Activated naive CD4-positive, alpha-beta T cell treated with anti-CD3 and anti-CD28 coated beads for 36 hours (primary cell): ENCODE measurements at regions not wholly inside any gene's neighbourhood (a gene's known extent, or its start where the extent isn't known, plus 50 kb on each side); places are given as distances from the start of the nearest gene placed in this dataset.

Experiments used
- CTCF ChIA-PET: fragments of 350-600 bp; sonication (Branson Sonifier 250); formaldehyde crosslinking; loops from one replicate; lab custom pipeline; 2021; ENCODE audit warnings: antibody characterized with exemption; lab: Charles Lee
- DNase-seq: peaks from one replicate; pipeline ENCODE4 v3.0.0-alpha.2; 2020
- H3K27ac Mint-ChIP-seq: one replicate; pipeline ENCODE4 v1.8.0; 2021; ENCODE audit warnings: mild to moderate bottlenecking, mixed read lengths
- H3K27me3 Mint-ChIP-seq: one replicate; pipeline ENCODE4 v1.8.0; 2021; ENCODE audit warnings: low read depth, mixed read lengths
- H3K36me3 Mint-ChIP-seq: one replicate; pipeline ENCODE4 v1.8.0; 2021; ENCODE audit warnings: low read depth, mixed read lengths
- H3K4me1 Mint-ChIP-seq: one replicate; pipeline ENCODE4 v1.8.0; 2021; ENCODE audit warnings: low read depth, mixed read lengths
- H3K4me3 Mint-ChIP-seq: one replicate; pipeline ENCODE4 v1.8.0; 2021; ENCODE audit warnings: mild to moderate bottlenecking, moderate library complexity, mixed read lengths
- H3K9me3 Mint-ChIP-seq: one replicate; pipeline ENCODE4 v1.8.0; 2021; ENCODE audit warnings: mixed read lengths
- intact Hi-C: fragments of 100-400 bp; cut with micrococcal nuclease; formaldehyde crosslinking; loops from one replicate; pipeline ENCODE4 v1.15.1; 2023

GRCh38 chr13:63124863-63125262 is 1709.2 kb upstream of the PCDH20 start:
- intact Hi-C loops: no loop called here
- H3K9me3 Mint-ChIP-seq: no peaks in the 10 kb centered on the region
- H3K36me3 Mint-ChIP-seq: no peaks in the 10 kb centered on the region

GRCh38 chr13:63120883-63121282 is 1705.2 kb upstream of the PCDH20 start:
- Mint-ChIP-seq H3K36me3 (no peaks in the 10 kb centered on the region), H3K4me1 (no peaks in the 10 kb centered on the region), H3K9me3 (no peaks in the 10 kb centered on the region), H3K27ac (no peak overlapping the region), H3K27me3 (no peaks in the 10 kb centered on the region), H3K4me3 (no peak overlapping the region)
- intact Hi-C loops: no loop called here
- CTCF ChIA-PET: no interaction called here
- DNase-seq: no peak

More at GRCh38 chr13:63124863-63125262, 1709.2 kb upstream of the PCDH20 start:
- Mint-ChIP-seq H3K4me1 (no peaks in the 10 kb centered on the region), H3K27me3 (no peaks in the 10 kb centered on the region), H3K27ac (no peak overlapping the region), H3K4me3 (no peak overlapping the region)
- no peak for DNase-seq
- CTCF ChIA-PET: interaction anchor here (0.6 kb wide), 1 partner anchor 169 kb away, joined by 3 read pairs; no protein-coding TSS in a partner anchor

- CTCF ChIA-PET: interaction anchor here (0.6 kb wide), 1 partner anchor 517 kb away, joined by 4 read pairs; no protein-coding TSS in a partner anchor
- H3K27ac Mint-ChIP-seq: no peak overlapping the region
- no peaks in the 10 kb centered on the region for H3K36me3 Mint-ChIP-seq
- H3K4me3 Mint-ChIP-seq: no peak overlapping the region
- no peaks in the 10 kb centered on the region for H3K27me3 Mint-ChIP-seq
- H3K9me3 Mint-ChIP-seq: no peaks in the 10 kb centered on the region
- DNase-seq: no peak
- no peaks in the 10 kb centered on the region for H3K4me1 Mint-ChIP-seq
- intact Hi-C loops: no loop called here
Observed at GRCh38 chr13:63117710-63118109, 1702.1 kb upstream of the PCDH20 start.

GRCh38 chr13:63112799-63113395 is 1697.2 kb upstream of the PCDH20 start:
- H3K4me1 Mint-ChIP-seq: no peaks in the 10 kb centered on the region
- CTCF ChIA-PET: no interaction called here
- no peak overlapping the region for H3K27ac Mint-ChIP-seq
- intact Hi-C loops: no loop called here
- H3K9me3 Mint-ChIP-seq: no peaks in the 10 kb centered on the region
- H3K27me3 Mint-ChIP-seq: no peaks in the 10 kb centered on the region
- no peak overlapping the region for H3K4me3 Mint-ChIP-seq
- no peak for DNase-seq
- no peaks in the 10 kb centered on the region for H3K36me3 Mint-ChIP-seq

DNA sequence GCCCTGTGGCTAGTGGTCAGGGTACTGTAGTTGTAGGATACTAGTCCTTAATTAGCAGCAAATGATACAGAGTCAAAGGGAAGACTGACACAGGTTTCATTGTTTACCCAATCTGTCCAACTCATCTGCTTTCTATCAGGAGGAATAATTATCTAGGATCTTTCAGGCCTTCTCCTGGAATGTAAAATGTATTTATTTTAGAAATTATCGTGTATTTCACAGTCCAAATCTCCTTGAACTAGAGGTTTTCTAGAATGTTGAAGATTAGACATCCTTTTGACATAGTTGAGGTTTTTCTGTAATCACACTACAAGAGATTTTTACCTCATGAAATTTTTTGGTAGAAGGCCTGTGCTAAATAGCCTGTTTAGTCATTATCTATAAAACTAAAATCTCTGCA is 1694.8 kb upstream of the PCDH20 start:
- H3K9me3 Mint-ChIP-seq: no peaks in the 10 kb centered on the region
- no peak overlapping the region for H3K27ac Mint-ChIP-seq
- CTCF ChIA-PET: no interaction called here

DNA sequence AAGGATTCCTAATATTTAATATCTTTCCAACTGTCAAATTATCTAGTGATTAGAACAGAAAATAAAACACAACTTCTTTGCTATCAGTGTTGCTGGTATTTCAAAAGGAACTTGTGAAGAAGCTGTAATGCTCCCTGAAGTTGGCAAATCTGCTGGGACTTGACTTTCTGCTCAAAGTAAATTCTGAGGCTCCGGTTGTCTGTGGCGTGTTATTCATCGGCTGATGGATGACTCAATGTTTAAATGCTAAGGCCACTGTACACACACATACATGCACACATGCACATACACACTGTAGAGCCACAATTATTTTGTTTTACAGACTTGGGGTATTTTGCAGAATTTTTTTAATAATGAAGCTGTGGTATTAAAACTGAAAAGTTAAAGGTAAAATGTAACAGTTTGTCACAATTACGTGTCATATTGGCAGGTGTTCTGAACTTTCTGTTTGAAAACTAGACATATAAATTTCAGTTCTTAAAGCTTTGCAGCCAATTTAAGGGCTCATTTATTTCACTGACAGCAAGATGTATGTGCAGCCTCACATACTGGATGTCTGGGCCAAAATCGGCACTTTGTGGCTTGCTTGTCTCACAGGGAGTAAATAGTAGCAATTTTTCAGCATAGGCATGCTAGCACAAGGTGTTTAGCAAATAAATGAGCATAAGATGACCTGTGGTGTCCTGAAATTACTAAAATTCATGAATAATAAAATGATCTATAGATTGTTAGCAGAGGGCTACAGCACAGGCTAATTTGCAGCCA is 1691.7 kb upstream of the PCDH20 start:
- H3K27me3 Mint-ChIP-seq: no peaks in the 10 kb centered on the region
- DNase-seq: no peak
- no peak overlapping the region for H3K4me3 Mint-ChIP-seq
- H3K9me3 Mint-ChIP-seq: no peaks in the 10 kb centered on the region
- intact Hi-C loops: no loop called here
- no peak overlapping the region for H3K27ac Mint-ChIP-seq
- CTCF ChIA-PET: no interaction called here
- no peaks in the 10 kb centered on the region for H3K36me3 Mint-ChIP-seq
- no peaks in the 10 kb centered on the region for H3K4me1 Mint-ChIP-seq

More for the DNA sequence above, 1694.8 kb upstream of the PCDH20 start:
- H3K4me3 Mint-ChIP-seq: no peak overlapping the region
- intact Hi-C loops: no loop called here
- H3K36me3 Mint-ChIP-seq: no peaks in the 10 kb centered on the region
- H3K27me3 Mint-ChIP-seq: no peaks in the 10 kb centered on the region
- H3K4me1 Mint-ChIP-seq: no peaks in the 10 kb centered on the region
- no peak for DNase-seq

- Mint-ChIP-seq H3K27me3 (no peaks in the 10 kb centered on the region), H3K4me1 (no peaks in the 10 kb centered on the region), H3K27ac (no peak overlapping the region), H3K9me3 (no peaks in the 10 kb centered on the region), H3K36me3 (no peaks in the 10 kb centered on the region), H3K4me3 (no peak overlapping the region)
- no peak for DNase-seq
- intact Hi-C loops: no loop called here
- CTCF ChIA-PET: no interaction called here
Observed at GRCh38 chr13:63094717-63095116, 1679.1 kb upstream of the PCDH20 start.

- no peaks in the 10 kb centered on the region for H3K27me3 Mint-ChIP-seq
- no peaks in the 10 kb centered on the region for H3K9me3 Mint-ChIP-seq
- intact Hi-C loops: no loop called here
- CTCF ChIA-PET: no interaction called here
- no peaks in the 10 kb centered on the region for H3K36me3 Mint-ChIP-seq
- H3K27ac Mint-ChIP-seq: no peak overlapping the region
- H3K4me3 Mint-ChIP-seq: no peak overlapping the region
- H3K4me1 Mint-ChIP-seq: no peaks in the 10 kb centered on the region
- no peak for DNase-seq
Observed at GRCh38 chr13:63093907-63094469, 1678.3 kb upstream of the PCDH20 start.

DNA sequence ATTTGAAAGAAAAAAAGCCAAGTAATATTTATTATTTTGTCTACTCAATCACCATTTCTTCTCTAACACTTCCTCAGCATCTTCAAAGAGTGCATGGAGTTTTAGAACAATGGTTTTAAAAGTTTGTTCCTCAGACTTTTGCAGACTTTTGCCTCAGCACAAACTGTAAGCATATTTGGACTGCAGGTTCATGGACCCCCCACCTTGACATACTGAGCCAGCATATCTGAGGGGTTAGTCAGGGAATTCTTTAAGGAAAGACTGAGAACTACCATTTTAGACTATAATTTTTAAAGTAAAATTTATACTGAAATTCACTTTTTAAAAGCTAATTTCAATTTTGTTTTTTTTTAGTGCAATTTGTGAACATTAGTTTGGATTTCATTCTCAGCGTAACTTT is 1676.8 kb upstream of the PCDH20 start:
- intact Hi-C loops: no loop called here
- CTCF ChIA-PET: no interaction called here
- Mint-ChIP-seq H3K36me3 (no peaks in the 10 kb centered on the region), H3K27ac (no peak overlapping the region), H3K9me3 (peaks cover 2% of the 10 kb centered on the region), H3K4me1 (no peaks in the 10 kb centered on the region), H3K4me3 (no peak overlapping the region), H3K27me3 (no peaks in the 10 kb centered on the region)
- DNase-seq: no peak

- no peak overlapping the region for H3K27ac Mint-ChIP-seq
- CTCF ChIA-PET: no interaction called here
- H3K4me3 Mint-ChIP-seq: no peak overlapping the region
- intact Hi-C loops: no loop called here
- DNase-seq: no peak
- H3K36me3 Mint-ChIP-seq: no peaks in the 10 kb centered on the region
- no peaks in the 10 kb centered on the region for H3K4me1 Mint-ChIP-seq
- H3K27me3 Mint-ChIP-seq: no peaks in the 10 kb centered on the region
- peaks cover 2% of the 10 kb centered on the region for H3K9me3 Mint-ChIP-seq
Observed at GRCh38 chr13:63090524-63090923, 1674.9 kb upstream of the PCDH20 start.

- Mint-ChIP-seq H3K4me3 (no peak overlapping the region), H3K27ac (no peak overlapping the region), H3K4me1 (no peaks in the 10 kb centered on the region), H3K36me3 (no peaks in the 10 kb centered on the region), H3K27me3 (no peaks in the 10 kb centered on the region), H3K9me3 (peaks cover 5% of the 10 kb centered on the region)
- CTCF ChIA-PET: no interaction called here
- DNase-seq: no peak
- intact Hi-C loops: no loop called here
Observed at GRCh38 chr13:63088226-63088625, 1672.6 kb upstream of the PCDH20 start.

DNA sequence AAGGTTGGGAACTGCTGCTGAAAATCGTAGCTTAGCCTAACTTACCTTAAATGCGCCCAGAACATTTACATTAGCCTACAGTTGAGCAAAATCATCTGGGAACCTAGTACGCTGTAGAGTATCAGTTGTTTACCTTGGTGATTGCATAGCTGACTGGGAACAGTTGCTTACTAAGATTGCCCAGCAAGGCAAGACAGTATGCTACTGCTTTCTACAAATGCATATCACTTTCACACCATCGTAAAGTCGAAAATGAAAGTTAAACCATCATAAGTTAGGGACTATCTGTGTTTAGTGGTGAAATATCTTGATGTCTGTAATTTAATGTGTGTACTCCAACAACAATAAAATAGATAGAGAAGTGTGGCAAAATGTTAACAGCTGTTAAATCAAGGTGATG is 1670.6 kb upstream of the PCDH20 start:
- Mint-ChIP-seq H3K4me3 (no peak overlapping the region), H3K36me3 (no peaks in the 10 kb centered on the region), H3K27ac (no peak overlapping the region), H3K27me3 (no peaks in the 10 kb centered on the region), H3K4me1 (no peaks in the 10 kb centered on the region), H3K9me3 (peaks cover 8% of the 10 kb centered on the region)
- intact Hi-C loops: no loop called here
- no peak for DNase-seq
- CTCF ChIA-PET: interaction anchor here (0.6 kb wide), 1 partner anchor 385 kb away, joined by 3 read pairs; no protein-coding TSS in a partner anchor

DNA sequence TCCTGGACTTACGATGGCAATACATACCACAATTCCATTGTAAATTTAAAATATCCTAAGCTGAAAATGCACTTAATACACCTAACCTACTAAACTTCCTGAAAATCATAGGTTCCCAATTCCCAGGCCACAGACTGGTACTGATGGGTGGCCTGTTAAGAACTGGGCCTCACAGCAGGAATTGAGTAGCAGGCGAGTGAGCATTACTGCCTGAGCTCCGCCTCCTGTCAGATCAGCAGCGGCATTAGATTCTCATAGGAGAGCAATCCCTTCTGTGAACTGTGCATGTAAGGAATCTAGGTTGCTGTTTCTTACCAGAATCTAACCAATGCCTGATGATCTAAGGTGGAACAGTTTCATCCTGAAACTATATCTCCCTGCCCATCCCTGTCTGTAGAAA is 1670.2 kb upstream of the PCDH20 start:
- no peaks in the 10 kb centered on the region for H3K4me1 Mint-ChIP-seq
- H3K4me3 Mint-ChIP-seq: no peak overlapping the region
- H3K9me3 Mint-ChIP-seq: peaks cover 10% of the 10 kb centered on the region
- H3K27me3 Mint-ChIP-seq: no peaks in the 10 kb centered on the region
- DNase-seq: no peak
- CTCF ChIA-PET: interaction anchor here (0.6 kb wide), 1 partner anchor 385 kb away, joined by 3 read pairs; no protein-coding TSS in a partner anchor
- intact Hi-C loops: no loop called here
- H3K27ac Mint-ChIP-seq: no peak overlapping the region
- H3K36me3 Mint-ChIP-seq: no peaks in the 10 kb centered on the region
